GM18519 (cell line): ENCODE measurements at regions not wholly inside any gene's neighbourhood (a gene's known extent, or its start where the extent isn't known, plus 50 kb on each side); places are given as distances from the start of the nearest gene placed in this dataset.

ENCODE experiments used
- ATAC-seq: cut with Tn5 transposase; IDR thresholded peaks from one replicate; pipeline ENCODE4 v1.9.1; 2021; ENCODE audit warnings: mild to moderate bottlenecking, moderate library complexity; ENCODE audit not compliant: unreplicated experiment, low FRiP score

GRCh38 chr14:71523630-71524319, 408.5 kb upstream of the RGS6 start:
- peak; percentile 73 for ATAC-seq

GRCh38 chr14:71524320-71524982, 407.8 kb upstream of the RGS6 start:
- ATAC-seq, result no peak

- no peak for ATAC-seq
Measured at GRCh38 chr14:71525663-71526221, 406.5 kb upstream of the RGS6 start.

GRCh38 chr14:71526388-71526787, 405.8 kb upstream of the RGS6 start:
- ATAC-seq, result no peak

- no peak for ATAC-seq
Measured at GRCh38 chr14:71527838-71528237, 404.4 kb upstream of the RGS6 start.

- no peak for ATAC-seq
Measured at GRCh38 chr14:71529848-71530247, 402.4 kb upstream of the RGS6 start.

- ATAC-seq, result no peak
Measured at GRCh38 chr14:71532344-71532743, 399.9 kb upstream of the RGS6 start.

- ATAC-seq, result no peak
Measured at GRCh38 chr14:71532790-71533189, 399.4 kb upstream of the RGS6 start.

GRCh38 chr14:71533390-71533789, 398.8 kb upstream of the RGS6 start:
- no peak for ATAC-seq

- no peak for ATAC-seq
Measured at GRCh38 chr14:71533800-71534199, 398.4 kb upstream of the RGS6 start.

GRCh38 chr14:71534506-71534905, 397.7 kb upstream of the RGS6 start:
- ATAC-seq, result no peak

GRCh38 chr14:71536015-71536740, 396.1 kb upstream of the RGS6 start:
- no peak for ATAC-seq

GRCh38 chr14:71536927-71537772, 395.1 kb upstream of the RGS6 start:
- ATAC-seq, result no peak

- ATAC-seq, result no peak
Measured at GRCh38 chr14:71538288-71538687, 393.9 kb upstream of the RGS6 start.

GRCh38 chr14:71538938-71539649, 393.1 kb upstream of the RGS6 start:
- no peak for ATAC-seq

GRCh38 chr14:71539650-71540285, 392.5 kb upstream of the RGS6 start:
- no peak for ATAC-seq

GRCh38 chr14:71541271-71541670, 391.0 kb upstream of the RGS6 start:
- no peak for ATAC-seq

- ATAC-seq, result no peak
Measured at GRCh38 chr14:71541973-71542690, 390.1 kb upstream of the RGS6 start.
